T-helper 2 cell (primary cell): ENCODE measurements at regions not wholly inside any gene's neighbourhood (a gene's known extent, or its start where the extent isn't known, plus 50 kb on each side); places are given as distances from the start of the nearest gene placed in this dataset.
"Not testable (repeated sequence)": the region's sequence is repeated elsewhere in the genome, so short reads cannot be mapped to it uniquely, and the experiment has no call there.

Source experiments
- DNase-seq, 5 experiments: peaks; one replicate each; pipeline versions ENCODE4 v3.0.0 to v3.0.0-alpha.2; 2012 to 2022

GRCh38 chr15:37427393-37427792 lies 327.0 kb upstream of the MEIS2 start:
- not testable (repeated sequence) for DNase-seq

- no peak for DNase-seq
These were observed 346.6 kb upstream of the MEIS2 start for GRCh38 chr15:37446921-37447320.

- DNase-seq, result no peak
These were observed 352.1 kb upstream of the MEIS2 start for GRCh38 chr15:37452498-37452897.

DNA sequence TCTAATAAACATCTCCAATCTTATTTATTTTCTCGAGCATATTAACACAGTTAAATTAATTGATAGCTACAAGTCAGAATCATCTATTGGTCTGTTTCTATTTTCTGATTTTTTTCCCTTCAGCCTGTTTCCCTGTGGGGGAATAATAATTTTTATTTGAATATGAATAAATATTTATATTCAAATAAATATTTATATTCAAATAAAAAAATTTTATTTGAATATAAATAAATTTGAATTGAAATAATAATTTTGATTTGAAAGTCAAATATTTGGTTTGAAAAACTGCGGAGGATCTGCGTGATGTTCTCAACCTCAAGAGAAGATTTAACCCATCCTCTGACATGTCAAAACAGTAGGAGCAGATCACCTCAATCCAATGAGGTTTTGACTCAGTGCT lies 380.1 kb upstream of the MEIS2 start:
- no peak for DNase-seq

- no peak for DNase-seq
These were observed 380.8 kb upstream of the MEIS2 start for GRCh38 chr15:37481126-37481525.

- DNase-seq, result no peak
These were observed 383.4 kb upstream of the MEIS2 start for GRCh38 chr15:37483779-37484178.

DNA sequence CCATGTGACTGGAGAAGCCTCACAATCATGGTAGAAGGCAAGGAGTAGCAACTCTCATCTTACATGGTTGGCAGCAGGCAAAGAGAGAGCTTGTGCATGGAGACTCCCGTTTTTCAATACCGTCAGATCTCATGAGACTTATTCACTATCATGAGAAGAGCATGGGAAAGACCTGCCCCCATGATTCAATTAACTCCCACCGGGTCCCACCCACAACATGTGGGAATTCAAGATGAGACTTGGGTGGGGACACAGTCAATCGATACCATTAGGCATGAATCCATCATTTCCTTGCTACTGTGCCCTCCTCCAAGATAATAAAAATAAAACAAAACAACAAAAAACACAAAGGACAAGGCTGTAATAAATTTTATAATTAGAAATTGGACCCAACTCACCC lies 384.7 kb upstream of the MEIS2 start:
- no peak for DNase-seq

DNA sequence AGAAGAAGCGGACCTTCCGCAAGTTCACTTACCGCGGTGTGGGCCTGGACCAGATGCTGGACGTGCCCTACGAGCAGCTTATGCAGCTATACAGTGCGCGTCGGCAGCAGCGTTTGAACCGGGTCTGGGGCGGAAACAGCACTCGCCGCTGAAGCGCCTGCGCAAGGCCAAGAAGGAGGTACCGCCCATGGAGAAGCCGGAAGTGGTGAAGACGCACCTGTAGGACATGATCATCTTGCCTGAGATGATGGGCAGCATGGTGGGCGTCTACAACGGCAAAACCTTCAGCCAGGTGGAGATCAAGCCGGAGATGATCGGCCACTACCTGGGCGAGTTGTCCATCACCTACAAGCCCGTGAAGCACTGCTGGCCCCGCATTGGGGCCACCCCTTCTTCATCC lies 390.4 kb upstream of the MEIS2 start:
- DNase-seq, result no peak

DNA sequence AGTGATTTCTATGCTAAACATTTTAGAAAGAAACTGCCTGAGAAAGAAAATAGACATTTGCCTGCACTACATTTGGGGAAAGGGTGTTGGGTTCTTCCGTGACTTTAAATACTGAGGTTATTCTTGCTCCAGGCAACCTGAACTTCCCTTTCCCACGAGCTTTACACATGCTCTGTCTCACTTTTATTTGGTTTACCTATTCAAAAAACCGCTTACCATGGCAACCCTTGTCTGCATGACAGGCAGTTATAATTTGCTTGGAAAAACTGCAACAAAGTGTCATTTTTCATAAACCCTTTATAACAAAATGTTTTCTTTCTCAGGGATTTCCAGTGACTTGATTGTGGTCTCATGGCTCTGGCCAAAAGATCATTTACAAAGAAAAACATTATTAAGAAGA lies 416.3 kb upstream of the MEIS2 start:
- no peak for DNase-seq

GRCh38 chr15:37517191-37517895 lies 417.0 kb upstream of the MEIS2 start:
- DNase-seq, result no peak

GRCh38 chr15:37518436-37518835 lies 416.0 kb upstream of the TMCO5A start:
- no peak for DNase-seq

GRCh38 chr15:37520026-37520425 lies 414.4 kb upstream of the TMCO5A start:
- no peak for DNase-seq

DNA sequence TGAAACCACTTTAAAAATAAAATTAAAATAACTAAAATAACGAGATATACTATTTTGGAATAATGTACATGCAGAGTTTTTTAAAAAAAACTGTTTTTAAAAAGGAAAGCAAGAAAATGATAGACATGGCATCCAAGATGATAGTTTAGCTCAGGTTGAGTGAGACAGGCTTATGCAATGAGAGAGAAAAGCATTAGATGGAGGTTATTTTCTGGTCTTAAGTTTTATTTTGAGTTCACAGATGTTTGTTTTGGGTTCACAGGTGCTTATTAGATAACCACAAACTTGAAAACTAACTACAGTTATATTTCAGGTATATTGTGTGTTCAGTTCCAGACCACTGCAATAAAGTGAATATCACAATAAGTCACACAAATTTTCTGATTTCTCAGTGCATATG lies 413.6 kb upstream of the TMCO5A start:
- DNase-seq, result no peak

GRCh38 chr15:37524601-37525000 lies 409.8 kb upstream of the TMCO5A start:
- no peak for DNase-seq

GRCh38 chr15:37528432-37528831 lies 406.0 kb upstream of the TMCO5A start:
- no peak for DNase-seq

- no peak for DNase-seq
These were observed 397.4 kb upstream of the TMCO5A start for GRCh38 chr15:37536967-37537605.

GRCh38 chr15:37537802-37538201 lies 396.6 kb upstream of the TMCO5A start:
- no peak for DNase-seq

GRCh38 chr15:37548116-37548515 lies 386.3 kb upstream of the TMCO5A start:
- no peak for DNase-seq

- DNase-seq, result no peak
These were observed 383.9 kb upstream of the TMCO5A start for GRCh38 chr15:37550360-37551024.

DNA sequence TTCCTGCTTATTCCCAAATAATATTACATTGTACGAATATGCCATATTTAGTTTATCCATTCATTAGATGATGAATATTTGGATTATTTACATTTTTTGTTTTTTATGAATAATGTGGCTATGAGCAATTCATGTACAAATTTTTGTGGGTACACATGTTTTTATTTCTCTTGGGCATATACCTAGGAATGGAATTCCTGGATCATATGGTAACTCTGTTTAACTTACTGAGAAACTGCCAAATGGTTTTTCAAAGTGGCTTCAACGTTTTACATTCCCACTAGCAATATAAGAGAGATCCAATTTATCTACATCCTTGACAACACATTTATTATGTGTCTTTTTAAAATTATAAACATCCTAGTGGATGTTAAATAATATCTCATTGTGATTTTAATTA lies 362.0 kb upstream of the TMCO5A start:
- DNase-seq, result no peak

- no peak for DNase-seq
These were observed 359.5 kb upstream of the TMCO5A start for GRCh38 chr15:37574985-37575384.

- DNase-seq, result no peak
These were observed 357.5 kb upstream of the TMCO5A start for GRCh38 chr15:37576952-37577351.

GRCh38 chr15:37581866-37582532 lies 352.4 kb upstream of the TMCO5A start:
- no peak for DNase-seq

GRCh38 chr15:37582852-37583251 lies 351.6 kb upstream of the TMCO5A start:
- DNase-seq, result no peak
